SK-N-SH treated with all-trans-retinoic acid at 6 μM for 48 hours (cell line): ENCODE measurements at regions not wholly inside any gene's neighbourhood (a gene's known extent, or its start where the extent isn't known, plus 50 kb on each side); places are given as distances from the start of the nearest gene placed in this dataset.

ENCODE experiments used
- ATAC-seq: fragments of 200-7000 bp; cut with Tn5 transposase; 3 replicates; pipeline ENCODE4 v1.9.1; 2020; ENCODE audit warnings: mild to moderate bottlenecking, moderate library complexity
- ARNTL ChIP-seq: fragments of 450-650 bp; formaldehyde crosslinking; IDR thresholded peaks from 2 replicates; pipeline ENCODE4 v1.5.0; 2020; ENCODE audit warnings: low read depth, mild to moderate bottlenecking, moderate library complexity, borderline replicate concordance
- BACH2 ChIP-seq: fragments of 250-450 bp; sonication (Bioruptor Pico); IDR thresholded peaks from 2 replicates; pipeline ENCODE4 v1.9.0; 2021; ENCODE audit warnings: mild to moderate bottlenecking, borderline replicate concordance
- CREB5 ChIP-seq: fragments of 250-450 bp; sonication (Bioruptor Pico); IDR thresholded peaks from 2 replicates; pipeline ENCODE4 v1.5.1; 2020; ENCODE audit warnings: low read depth, mild to moderate bottlenecking, moderate library complexity
- CSDC2 ChIP-seq: fragments of 250-450 bp; sonication (Bioruptor Pico); IDR thresholded peaks from 2 replicates; pipeline ENCODE4 v1.5.0; 2020; ENCODE audit warnings: mild to moderate bottlenecking, moderate library complexity
- CSRNP3 ChIP-seq: fragments of 250-450 bp; sonication (Bioruptor Pico); IDR thresholded peaks from 2 replicates; pipeline ENCODE4 v1.5.1; 2021; ENCODE audit warnings: mild to moderate bottlenecking, moderate library complexity
- GLIS3 ChIP-seq: fragments of 250-450 bp; sonication (Bioruptor Pico); IDR thresholded peaks from 2 replicates; pipeline ENCODE4 v1.5.0; 2020; ENCODE audit warnings: mild to moderate bottlenecking, moderate library complexity
- ISL1 ChIP-seq: fragments of 250-450 bp; sonication (Bioruptor Pico); IDR thresholded peaks from 2 replicates; pipeline ENCODE4 v2.1.2; 2022; ENCODE audit warnings: mild to moderate bottlenecking, moderate library complexity
- OSR1 ChIP-seq: fragments of 250-450 bp; sonication (Bioruptor Pico); IDR thresholded peaks from 2 replicates; pipeline ENCODE4 v1.8.0; 2022; ENCODE audit warnings: moderate library complexity, mild to moderate bottlenecking, inconsistent platforms
- PATZ1 ChIP-seq: fragments of 250-450 bp; sonication (Bioruptor Pico); IDR thresholded peaks from 2 replicates; pipeline ENCODE4 v1.8.0; 2020; ENCODE audit warnings: mild to moderate bottlenecking, moderate library complexity, borderline replicate concordance
- POU6F1 ChIP-seq: fragments of 250-450 bp; sonication (Bioruptor Pico); IDR thresholded peaks from 2 replicates; pipeline ENCODE4 v1.8.0; 2021; ENCODE audit warnings: low read depth, mild to moderate bottlenecking, moderate library complexity, borderline replicate concordance
- PPARA ChIP-seq: fragments of 250-450 bp; sonication (Bioruptor Pico); IDR thresholded peaks from 2 replicates; pipeline ENCODE4 v1.5.0; 2020; ENCODE audit warnings: mild to moderate bottlenecking, borderline replicate concordance
- RARB ChIP-seq: fragments of 250-450 bp; sonication (Bioruptor Pico); IDR thresholded peaks from 2 replicates; pipeline ENCODE4 v1.8.0; 2021; ENCODE audit warnings: mild to moderate bottlenecking, moderate library complexity
- SNAI2 ChIP-seq: fragments of 250-450 bp; sonication (Bioruptor Pico); IDR thresholded peaks from 2 replicates; pipeline ENCODE4 v1.5.0; 2020; ENCODE audit warnings: mild to moderate bottlenecking, moderate library complexity
- TCF4 ChIP-seq: fragments of 250-450 bp; sonication (Bioruptor Pico); IDR thresholded peaks from 2 replicates; pipeline ENCODE4 v1.8.0; 2021; ENCODE audit warnings: mild to moderate bottlenecking, moderate library complexity, borderline replicate concordance
- TOX ChIP-seq: fragments of 250-450 bp; sonication (Bioruptor Pico); IDR thresholded peaks from 2 replicates; pipeline ENCODE4 v1.8.0; 2021; ENCODE audit warnings: mild to moderate bottlenecking, moderate library complexity, borderline replicate concordance
- TSHZ2 ChIP-seq: fragments of 250-450 bp; sonication (Bioruptor Pico); IDR thresholded peaks from 2 replicates; pipeline ENCODE4 v1.5.0; 2020; ENCODE audit warnings: mild to moderate bottlenecking, moderate library complexity
- ZC3H10 ChIP-seq: fragments of 250-450 bp; sonication (Bioruptor Pico); IDR thresholded peaks from 2 replicates; pipeline ENCODE4 v1.5.1; 2021; ENCODE audit warnings: mild to moderate bottlenecking, moderate library complexity
- ZFP3 ChIP-seq: fragments of 250-450 bp; sonication (Bioruptor Pico); IDR thresholded peaks from 2 replicates; pipeline ENCODE4 v1.5.0; 2020; ENCODE audit warnings: mild to moderate bottlenecking, moderate library complexity
- ZFP30 ChIP-seq: fragments of 450-650 bp; formaldehyde crosslinking; IDR thresholded peaks from 2 replicates; pipeline ENCODE4 v1.5.0; 2022; ENCODE audit warnings: mild to moderate bottlenecking, moderate library complexity
- ZNF565 ChIP-seq: fragments of 450-650 bp; formaldehyde crosslinking; conservative IDR thresholded peaks from 2 replicates; pipeline ENCODE4 v1.5.0; 2020; ENCODE audit warnings: low read depth, mild to moderate bottlenecking, moderate library complexity
- ZNF8 ChIP-seq: fragments of 450-650 bp; formaldehyde crosslinking; IDR thresholded peaks from 2 replicates; pipeline ENCODE4 v1.5.0; 2020; ENCODE audit warnings: mild to moderate bottlenecking, moderate library complexity

- TF ChIP-seq CSRNP3 (no peak), GLIS3 (CRISPR knock-in tag) (no peak), PPARA (CRISPR knock-in tag) (no peak), SNAI2 (CRISPR knock-in tag) (no peak), ZC3H10 (no peak)
Measured at GRCh38 chr6:140599916-140600315, 1225.5 kb upstream of the CITED2 start (continued).

GRCh38 chr6:140597181-140597580 is 1222.7 kb upstream of the CITED2 start:
- TF ChIP-seq ARNTL (CRISPR knock-in tag) = no peak
- no peak for TF ChIP-seq CSDC2 (CRISPR knock-in tag)
- no peak for TF ChIP-seq BACH2
- no peak for TF ChIP-seq ISL1 (CRISPR knock-in tag)
- TF ChIP-seq TOX (CRISPR knock-in tag) = no peak
- no peak for TF ChIP-seq RARB (CRISPR knock-in tag)
- no peak for ATAC-seq

- TF ChIP-seq SNAI2 (CRISPR knock-in tag) (no peak), OSR1 (CRISPR knock-in tag) (no peak), TCF4 (CRISPR knock-in tag) (no peak), ZC3H10 (no peak), ZFP3 (no peak), CSDC2 (CRISPR knock-in tag) (no peak), BACH2 (no peak), ISL1 (CRISPR knock-in tag) (no peak), ZNF565 (no peak), CREB5 (CRISPR knock-in tag) (no peak), RARB (CRISPR knock-in tag) (no peak), POU6F1 (CRISPR knock-in tag) (no peak)
- no peak for ATAC-seq
Measured at GRCh38 chr6:140594806-140595128, 1220.3 kb upstream of the CITED2 start.

GRCh38 chr6:140592877-140593276 is 1218.4 kb upstream of the CITED2 start:
- no peak for ATAC-seq
- TF ChIP-seq POU6F1 (CRISPR knock-in tag) (no peak), TOX (CRISPR knock-in tag) (no peak), TCF4 (CRISPR knock-in tag) (no peak), RARB (CRISPR knock-in tag) (no peak)

GRCh38 chr6:140590641-140591040 is 1216.2 kb upstream of the CITED2 start:
- ATAC-seq = no peak
- TF ChIP-seq ZNF8 (CRISPR knock-in tag) = no peak
- no peak for TF ChIP-seq PPARA (CRISPR knock-in tag)
- TF ChIP-seq CSRNP3 = no peak
- no peak for TF ChIP-seq PATZ1 (CRISPR knock-in tag)
- no peak for TF ChIP-seq ISL1 (CRISPR knock-in tag)
- TF ChIP-seq POU6F1 (CRISPR knock-in tag) = no peak
- no peak for TF ChIP-seq RARB (CRISPR knock-in tag)
- TF ChIP-seq ZFP3 = no peak
- TF ChIP-seq ZFP30 (CRISPR knock-in tag) = no peak
- no peak for TF ChIP-seq TSHZ2 (CRISPR knock-in tag)
